Breast epithelium (tissue), 3 donors: ENCODE measurements at regions not wholly inside any gene's neighbourhood (a gene's known extent, or its start where the extent isn't known, plus 50 kb on each side); places are given as distances from the start of the nearest gene placed in this dataset.

Experiments
- POLR2A ChIP-seq: fragments of 450-650 bp; IDR thresholded peaks from one replicate; pipeline ENCODE4 v1.6.1; 2016; ENCODE audit warnings: antibody characterized with exemption, mild to moderate bottlenecking, moderate library complexity
- POLR2AphosphoS5 ChIP-seq, 3 donors: sonication (generic); formaldehyde crosslinking; IDR thresholded peaks; one replicate each; pipeline ENCODE4 v1.6.1; 2017; ENCODE audit warnings: antibody characterized with exemption in 3 of 3
- TF ChIP-seq, protein P1 (sequence below), 3 donors: fragments of 450-650 bp; IDR thresholded peaks; one replicate each; pipeline ENCODE4 v1.5.1; 2016 to 2017; ENCODE audit warnings: antibody characterized with exemption in 3 of 3, mild to moderate bottlenecking in 3 of 3, moderate library complexity in 3 of 3

- TF ChIP-seq POLR2A (no peak), POLR2AphosphoS5 (IDR thresholded peaks at IDR 0.05) (no peak)
- TF ChIP-seq, protein P1, sequence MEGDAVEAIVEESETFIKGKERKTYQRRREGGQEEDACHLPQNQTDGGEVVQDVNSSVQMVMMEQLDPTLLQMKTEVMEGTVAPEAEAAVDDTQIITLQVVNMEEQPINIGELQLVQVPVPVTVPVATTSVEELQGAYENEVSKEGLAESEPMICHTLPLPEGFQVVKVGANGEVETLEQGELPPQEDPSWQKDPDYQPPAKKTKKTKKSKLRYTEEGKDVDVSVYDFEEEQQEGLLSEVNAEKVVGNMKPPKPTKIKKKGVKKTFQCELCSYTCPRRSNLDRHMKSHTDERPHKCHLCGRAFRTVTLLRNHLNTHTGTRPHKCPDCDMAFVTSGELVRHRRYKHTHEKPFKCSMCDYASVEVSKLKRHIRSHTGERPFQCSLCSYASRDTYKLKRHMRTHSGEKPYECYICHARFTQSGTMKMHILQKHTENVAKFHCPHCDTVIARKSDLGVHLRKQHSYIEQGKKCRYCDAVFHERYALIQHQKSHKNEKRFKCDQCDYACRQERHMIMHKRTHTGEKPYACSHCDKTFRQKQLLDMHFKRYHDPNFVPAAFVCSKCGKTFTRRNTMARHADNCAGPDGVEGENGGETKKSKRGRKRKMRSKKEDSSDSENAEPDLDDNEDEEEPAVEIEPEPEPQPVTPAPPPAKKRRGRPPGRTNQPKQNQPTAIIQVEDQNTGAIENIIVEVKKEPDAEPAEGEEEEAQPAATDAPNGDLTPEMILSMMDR (IDR thresholded peaks at IDR 0.05): no peak
Observed at GRCh38 chr5:50292735-50293394, 148.2 kb downstream of the EMB start.
